DMS153 treated with DMSO at 0.1 percent for 48 hours (cell line): ENCODE measurements at regions not wholly inside any gene's neighbourhood (a gene's known extent, or its start where the extent isn't known, plus 50 kb on each side); places are given as distances from the start of the nearest gene placed in this dataset.

Source experiments
- DNase-seq: peaks from one replicate; lab custom pipeline; 2025; ENCODE audit not compliant: unreplicated experiment; lab: John Stamatoyannopoulos, UW

- no peak for DNase-seq
These were observed 537.3 kb upstream of the SEMA6D start for GRCh38 chr15:47179988-47180387.

- DNase-seq = no peak
These were observed 534.5 kb upstream of the SEMA6D start for GRCh38 chr15:47182818-47183217.

DNA sequence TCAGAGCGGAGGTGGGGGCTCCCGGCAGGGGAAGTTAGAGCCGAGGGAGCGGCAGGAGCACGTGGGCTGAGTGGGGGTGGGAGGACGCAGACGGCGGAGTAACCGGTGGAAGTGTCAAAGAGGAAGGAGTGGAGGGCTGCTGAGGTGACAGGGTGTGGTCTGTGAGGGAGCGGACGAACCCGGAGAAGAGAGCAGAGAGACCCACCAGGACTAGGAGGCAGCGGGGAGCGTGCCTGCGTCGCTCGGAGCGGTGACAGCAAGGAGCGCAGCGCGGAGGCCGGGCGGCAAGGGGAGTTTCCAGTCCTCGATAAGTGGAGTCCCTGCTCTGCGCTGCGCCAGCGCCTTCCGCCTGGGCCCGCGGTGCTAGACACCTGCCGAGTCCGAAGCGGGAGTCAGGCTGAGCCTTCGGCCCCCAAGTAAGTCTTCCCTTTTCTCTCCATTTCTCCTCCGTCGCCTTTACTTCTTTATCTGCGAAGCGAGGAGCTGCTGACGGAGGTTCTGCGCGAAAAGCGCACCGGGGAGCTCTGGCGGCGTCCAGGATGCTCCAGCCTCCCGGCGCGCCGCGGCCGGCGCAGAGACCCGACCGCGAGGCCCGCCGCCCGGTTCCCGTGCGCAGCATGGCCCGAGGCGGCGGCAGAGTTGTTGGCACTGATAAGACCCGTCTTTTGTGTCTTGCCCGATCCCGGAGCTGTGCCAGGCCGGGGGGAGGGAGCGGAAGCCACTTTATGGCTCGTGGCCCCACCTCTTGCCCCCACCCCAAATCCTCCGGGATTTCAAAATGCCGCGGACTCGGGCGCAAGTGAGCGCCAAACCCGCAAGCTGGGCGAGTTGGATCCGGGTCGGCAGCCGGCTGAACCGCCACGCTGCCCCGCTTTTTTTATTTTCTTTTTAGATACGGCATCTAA, 533.0 kb upstream of the SEMA6D start:
- DNase-seq = peak; percentile 40

GRCh38 chr15:47184908-47185801, 532.1 kb upstream of the SEMA6D start:
- DNase-seq = no peak

- no peak for DNase-seq
These were observed 531.2 kb upstream of the SEMA6D start for GRCh38 chr15:47186075-47186474.

- no peak for DNase-seq
These were observed 528.4 kb upstream of the SEMA6D start for GRCh38 chr15:47188758-47189507.

GRCh38 chr15:47194718-47195117, 522.6 kb upstream of the SEMA6D start:
- no peak for DNase-seq

DNA sequence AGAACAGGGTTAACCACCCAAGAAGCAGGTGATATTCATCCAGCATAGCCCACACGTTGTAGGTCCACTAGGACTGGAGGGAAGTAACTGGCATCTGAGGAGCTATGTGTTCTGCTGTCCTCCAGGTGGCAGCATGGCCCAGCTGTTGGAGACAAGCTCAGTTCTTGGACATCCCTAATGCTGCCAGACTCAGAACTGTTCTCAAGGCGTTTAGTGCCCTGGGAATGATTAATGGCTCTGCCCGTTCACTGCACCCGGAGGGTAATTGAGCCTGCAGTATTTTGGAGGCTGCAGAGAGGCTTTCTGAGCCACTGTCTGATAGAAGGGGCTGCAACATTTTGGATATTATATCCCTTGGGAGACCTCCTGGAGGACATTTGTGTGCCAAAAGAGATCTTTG, 521.3 kb upstream of the SEMA6D start:
- DNase-seq = peak; percentile 67

DNA sequence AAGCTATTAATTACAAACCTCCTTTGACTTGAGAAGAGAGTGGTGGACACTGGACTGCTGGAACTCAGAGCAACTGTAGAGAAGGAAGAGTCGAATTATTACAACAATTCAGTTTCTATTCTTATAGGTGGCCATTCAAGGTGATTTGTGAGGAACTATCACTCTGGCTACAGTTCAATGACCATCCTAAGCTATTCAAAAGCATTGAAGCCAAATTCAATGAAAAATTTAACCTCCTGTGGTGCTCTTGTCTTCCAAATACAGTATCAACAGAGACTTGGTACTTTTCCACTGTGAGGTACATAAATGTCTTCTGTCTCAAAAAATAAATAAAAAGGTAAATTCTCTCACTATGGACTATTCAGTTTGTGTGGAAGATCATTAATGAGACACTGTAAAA, 513.3 kb upstream of the SEMA6D start:
- no peak for DNase-seq

DNA sequence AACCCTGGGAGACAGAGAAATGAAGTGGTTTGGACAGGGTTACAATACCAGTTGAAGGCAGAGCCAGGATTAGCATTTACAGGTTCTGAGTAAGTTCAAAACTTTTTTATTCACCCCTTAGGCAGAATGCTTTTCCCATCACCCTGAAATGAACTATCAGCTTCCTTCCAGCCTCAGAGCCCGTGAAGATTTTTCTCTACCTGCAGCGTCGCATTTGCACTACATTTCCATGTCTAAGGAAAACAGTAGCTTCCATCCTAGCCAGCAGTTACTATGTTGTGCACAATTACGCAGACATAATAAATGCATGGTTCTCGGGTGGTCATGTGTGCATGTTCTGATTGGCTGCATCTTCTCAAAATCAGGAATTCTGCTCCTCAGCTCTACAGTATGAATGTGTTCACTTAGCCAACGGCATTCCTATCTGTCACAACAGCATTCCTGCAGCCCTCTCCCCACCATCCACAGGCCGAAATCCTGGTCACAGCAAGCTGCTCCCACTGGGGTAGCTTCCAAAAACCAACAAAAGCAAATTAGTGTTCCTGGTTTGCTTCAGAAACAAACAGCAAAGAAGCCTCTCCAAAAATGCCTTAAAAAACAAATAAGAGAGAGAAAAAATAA, 510.8 kb upstream of the SEMA6D start:
- no peak for DNase-seq

GRCh38 chr15:47209591-47209990, 507.7 kb upstream of the SEMA6D start:
- no peak for DNase-seq

DNA sequence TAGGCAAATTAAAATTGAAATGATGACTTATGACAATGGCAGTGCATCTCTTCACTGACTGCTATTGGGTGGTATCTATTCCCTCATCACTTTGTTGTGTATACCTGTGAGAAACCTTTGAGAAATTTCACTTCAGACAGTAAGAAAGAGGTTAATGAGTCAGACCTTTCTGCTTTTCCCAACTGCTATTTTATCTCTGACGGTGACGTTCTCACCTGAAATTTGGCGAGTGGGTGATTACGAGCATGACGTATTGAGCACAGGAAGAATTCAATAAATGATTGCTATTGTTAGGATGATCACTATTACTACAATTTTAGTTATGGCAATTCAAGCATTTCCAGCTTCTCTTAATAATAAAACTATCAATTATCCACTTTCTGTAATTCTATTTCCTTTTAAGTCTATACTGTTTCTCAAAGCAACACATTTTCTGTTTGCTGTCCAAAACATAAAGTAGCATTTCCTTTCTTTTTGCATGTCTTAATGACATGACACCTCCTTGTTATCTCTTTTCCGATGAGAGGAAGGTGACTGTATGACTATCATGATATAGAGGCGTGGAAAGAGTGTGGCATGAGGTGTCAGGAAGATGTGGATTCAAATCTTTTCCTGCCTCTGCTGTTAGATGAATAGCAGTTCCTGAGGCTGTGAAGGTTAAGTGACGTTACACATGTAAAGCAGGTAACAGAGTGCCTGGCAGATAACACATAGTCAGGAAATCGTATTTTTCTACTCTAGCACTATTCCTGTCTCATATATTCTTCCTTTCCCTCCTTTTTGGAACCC, 504.9 kb upstream of the SEMA6D start:
- no peak for DNase-seq

DNA sequence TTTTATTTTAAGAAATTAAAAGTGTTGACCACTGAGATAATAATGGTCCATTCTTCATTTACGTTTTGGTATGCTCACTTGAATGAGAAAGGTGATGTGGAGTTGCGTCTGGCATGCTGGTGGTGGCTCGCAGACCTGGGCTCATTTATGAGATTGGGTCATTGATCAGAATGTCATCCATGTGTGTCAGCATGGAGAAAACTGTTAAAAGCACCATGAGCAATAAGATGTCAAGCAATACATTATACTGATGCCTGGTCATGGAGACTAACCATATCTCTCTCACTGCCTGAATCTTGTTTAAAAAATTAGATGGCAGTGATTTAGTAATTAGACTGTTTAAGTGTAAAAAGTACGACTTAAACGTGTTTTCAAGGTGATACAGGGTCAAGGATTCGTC, 503.4 kb upstream of the SEMA6D start:
- DNase-seq = no peak

- DNase-seq = no peak
These were observed 499.0 kb upstream of the SEMA6D start for GRCh38 chr15:47218295-47218694.

- DNase-seq = no peak
These were observed 472.9 kb upstream of the SEMA6D start for GRCh38 chr15:47244361-47244760.

GRCh38 chr15:47246317-47246716, 471.0 kb upstream of the SEMA6D start:
- DNase-seq = no peak

GRCh38 chr15:47258521-47258920, 458.8 kb upstream of the SEMA6D start:
- no peak for DNase-seq

GRCh38 chr15:47265686-47266085, 451.6 kb upstream of the SEMA6D start:
- no peak for DNase-seq

DNA sequence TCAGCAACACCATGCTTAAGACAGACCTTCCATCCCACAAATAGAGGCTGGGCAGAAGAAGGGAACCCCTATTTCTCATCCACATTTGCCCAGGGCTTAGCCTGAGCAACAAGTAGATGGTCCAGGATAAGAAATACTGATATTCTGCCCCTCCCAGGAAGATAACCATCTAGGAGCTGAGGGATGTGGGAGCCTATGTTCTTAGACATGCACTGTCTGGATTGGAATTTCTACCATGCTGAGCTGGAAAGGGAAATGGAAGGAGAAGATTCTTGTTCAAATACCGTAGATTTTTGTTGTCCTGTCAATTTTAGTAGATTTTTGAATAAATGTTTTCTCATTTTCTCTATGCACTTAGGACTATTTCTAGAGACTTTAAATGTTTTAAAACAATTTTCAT, 450.7 kb upstream of the SEMA6D start:
- DNase-seq = no peak

DNA sequence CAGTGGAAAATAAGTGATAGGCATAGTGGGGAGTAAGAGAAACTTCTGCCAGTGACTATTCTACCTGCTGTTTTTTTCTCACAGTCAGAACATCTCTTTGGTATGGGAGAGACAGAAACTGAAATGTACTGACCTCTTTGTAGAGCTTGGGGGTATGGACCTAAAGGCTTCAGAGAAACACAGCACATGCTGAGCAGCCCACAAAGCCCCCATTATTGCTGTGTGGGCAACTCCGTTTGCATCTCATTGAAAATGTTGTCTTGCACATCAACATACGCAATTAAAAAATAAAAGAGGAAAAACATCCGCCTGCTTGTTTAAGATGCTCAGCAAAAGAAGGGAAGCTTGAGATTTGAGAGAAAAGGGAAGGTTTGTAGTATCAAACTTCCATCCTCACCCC, 443.4 kb upstream of the SEMA6D start:
- no peak for DNase-seq
